H9 (cell line): ENCODE measurements at regions not wholly inside any gene's neighbourhood (a gene's known extent, or its start where the extent isn't known, plus 50 kb on each side); places are given as distances from the start of the nearest gene placed in this dataset.
"Not testable (repeated sequence)": the region's sequence is repeated elsewhere in the genome, so short reads cannot be mapped to it uniquely, and the experiment has no call there.

Source experiments
- DNase-seq: peaks from one replicate; pipeline ENCODE4 v3.0.0-alpha.2; 2017
- H2AFZ ChIP-seq: one replicate; pipeline ENCODE4 v1.6.1; 2013; ENCODE audit warnings: mild to moderate bottlenecking, low read length, control low read depth, moderate library complexity
- H2AK5ac ChIP-seq: 2 replicates; pipeline ENCODE4 v1.6.1; 2013; ENCODE audit warnings: low read length, control low read depth, mixed read lengths; ENCODE audit not compliant: insufficient read length
- H2BK120ac ChIP-seq: one replicate; pipeline ENCODE4 v1.6.1; 2013; ENCODE audit warnings: low read depth, mild to moderate bottlenecking, low read length, control low read depth, inconsistent platforms; ENCODE audit not compliant: poor library complexity, severe bottlenecking
- H2BK12ac ChIP-seq: 2 replicates; pipeline ENCODE4 v1.6.1; 2013; ENCODE audit warnings: low read length, control low read depth, mixed read lengths, low read depth; ENCODE audit not compliant: insufficient read length
- H2BK15ac ChIP-seq: 2 replicates; pipeline ENCODE4 v1.6.1; 2013; ENCODE audit warnings: low read depth, low read length, control low read depth
- H2BK20ac ChIP-seq: one replicate; pipeline ENCODE4 v1.6.1; 2013; ENCODE audit warnings: low read depth, mild to moderate bottlenecking, low read length, control low read depth, inconsistent platforms; ENCODE audit not compliant: poor library complexity, severe bottlenecking
- H2BK5ac ChIP-seq: 2 replicates; pipeline ENCODE4 v1.6.1; 2013; ENCODE audit warnings: low read length, control low read depth, mixed read lengths; ENCODE audit not compliant: insufficient read length
- H3K14ac ChIP-seq: 2 replicates; pipeline ENCODE4 v1.6.1; 2013; ENCODE audit warnings: low read length, control low read depth; ENCODE audit not compliant: insufficient read depth
- H3K18ac ChIP-seq: 2 replicates; pipeline ENCODE4 v1.6.1; 2013; ENCODE audit warnings: low read depth, mild to moderate bottlenecking, mixed read lengths, low read length, control low read depth; ENCODE audit not compliant: insufficient read length
- H3K23ac ChIP-seq: 2 replicates; pipeline ENCODE4 v1.6.1; 2013; ENCODE audit warnings: low read length, control low read depth, mixed read lengths, low read depth; ENCODE audit not compliant: insufficient read length
- H3K23me2 ChIP-seq: 2 replicates; pipeline ENCODE4 v1.6.1; 2013; ENCODE audit warnings: low read depth, mild to moderate bottlenecking, mixed read lengths, low read length, control low read depth; ENCODE audit not compliant: insufficient read length, poor library complexity, severe bottlenecking
- H3K27ac ChIP-seq: 2 replicates; pipeline ENCODE4 v1.5.1; 2013; ENCODE audit warnings: low read length, control low read depth, mixed read lengths, low read depth; ENCODE audit not compliant: insufficient read length
- H3K27me3 ChIP-seq: 2 replicates; pipeline ENCODE4 v1.6.1; 2013; ENCODE audit warnings: low read length, control low read depth, inconsistent platforms; ENCODE audit not compliant: insufficient read depth
- H3K4ac ChIP-seq: 2 replicates; pipeline ENCODE4 v1.6.1; 2013; ENCODE audit warnings: low read depth, mild to moderate bottlenecking, control low read depth, inconsistent platforms, low read length, moderate library complexity
- H3K4me1 ChIP-seq: 2 replicates; pipeline ENCODE4 v1.6.1; 2013; ENCODE audit warnings: low read length, control low read depth, inconsistent platforms; ENCODE audit not compliant: insufficient read depth
- H3K4me2 ChIP-seq: 2 replicates; pipeline ENCODE4 v1.6.1; 2013; ENCODE audit warnings: low read length, control low read depth, mixed read lengths; ENCODE audit not compliant: insufficient read length, insufficient read depth
- H3K56ac ChIP-seq: 2 replicates; pipeline ENCODE4 v1.6.1; 2013; ENCODE audit warnings: low read depth, mild to moderate bottlenecking, mixed read lengths, low read length, control low read depth; ENCODE audit not compliant: insufficient read length
- H3K79me1 ChIP-seq: 2 replicates; pipeline ENCODE4 v1.6.1; 2013; ENCODE audit warnings: low read depth, mild to moderate bottlenecking, moderate library complexity, low read length, control low read depth, inconsistent platforms; ENCODE audit not compliant: insufficient read depth, poor library complexity, severe bottlenecking
- H3K79me2 ChIP-seq: 2 replicates; pipeline ENCODE4 v1.6.1; 2013; ENCODE audit warnings: low read length, control low read depth, inconsistent platforms; ENCODE audit not compliant: insufficient read depth
- H3K9ac ChIP-seq: 2 replicates; pipeline ENCODE4 v1.6.1; 2013; ENCODE audit warnings: low read length, control low read depth, mixed read lengths; ENCODE audit not compliant: insufficient read length; ENCODE audit errors: extremely low read depth
- H3K9me3 ChIP-seq: one replicate; pipeline ENCODE4 v1.6.1; 2013; ENCODE audit warnings: low read depth, low read length, inconsistent platforms; ENCODE audit not compliant: control insufficient read depth
- H3T11ph ChIP-seq: one replicate; pipeline ENCODE4 v1.6.1; 2013; ENCODE audit warnings: mild to moderate bottlenecking, low read length, control low read depth, inconsistent platforms
- H4K20me1 ChIP-seq: one replicate; pipeline ENCODE4 v1.6.1; 2013; ENCODE audit not compliant: control insufficient read depth, insufficient read length, insufficient read depth
- H4K5ac ChIP-seq: 2 replicates; pipeline ENCODE4 v1.6.1; 2013; ENCODE audit warnings: low read depth, mild to moderate bottlenecking, mixed read lengths, low read length, control low read depth; ENCODE audit not compliant: insufficient read length
- H4K8ac ChIP-seq: replicated peaks from 2 replicates; pipeline ENCODE4 v1.6.1; 2013; ENCODE audit warnings: low read length, control low read depth, mixed read lengths, low read depth; ENCODE audit not compliant: insufficient read length
- H4K91ac ChIP-seq: 2 replicates; pipeline ENCODE4 v1.6.1; 2013; ENCODE audit warnings: low read depth, mild to moderate bottlenecking, moderate library complexity, mixed read lengths, low read length, control low read depth; ENCODE audit not compliant: insufficient read length
- H3K27ac Mint-ChIP-seq, 3 experiments: 2 replicates in 2 of 3; 3 replicates in 1 of 3; pipeline ENCODE4 v1.8.0; 2020 to 2021; ENCODE audit warnings: mixed read lengths in 3 of 3, mild to moderate bottlenecking in 1 of 3, moderate library complexity in 1 of 3
- H3K27me3 Mint-ChIP-seq: 2 replicates; pipeline ENCODE4 v1.8.0; 2021; ENCODE audit warnings: low read depth, mild to moderate bottlenecking, moderate library complexity, mixed read lengths
- H3K36me3 Mint-ChIP-seq, 3 experiments: 2 replicates in 2 of 3; 3 replicates in 1 of 3; pipeline ENCODE4 v1.8.0; 2020 to 2021; ENCODE audit warnings: low read depth in 3 of 3, mixed read lengths in 3 of 3; ENCODE audit not compliant: insufficient read depth in 1 of 3
- H3K4me1 Mint-ChIP-seq, 2 experiments: 2 replicates each; pipeline ENCODE4 v1.8.0; 2020; ENCODE audit warnings: mixed read lengths in 2 of 2
- H3K4me3 Mint-ChIP-seq, 2 experiments: 2 replicates in 1 of 2; 3 replicates in 1 of 2; pipeline ENCODE4 v1.8.0; 2020 to 2021; ENCODE audit warnings: mild to moderate bottlenecking in 2 of 2, mixed read lengths in 2 of 2, moderate library complexity in 1 of 2
- H3K9me3 Mint-ChIP-seq, 2 experiments: 2 replicates in 1 of 2; 3 replicates in 1 of 2; pipeline ENCODE4 v1.8.0; 2020; ENCODE audit warnings: mild to moderate bottlenecking in 2 of 2, mixed read lengths in 2 of 2, moderate library complexity in 1 of 2
- CTCF ChIP-seq: fragments of 200-600 bp; sonication (generic); conservative IDR thresholded peaks from 3 replicates; pipeline ENCODE4 v1.8.0; 2021; ENCODE audit warnings: antibody characterized with exemption, mild to moderate bottlenecking
- WGBS: extraction: QIAGEN DNeasy Blood & Tissue Kit; methylation state at CpG from one replicate; pipeline ENCODE4 v1.1.7; 2013; ENCODE audit warnings: missing lambda C conversion rate, low lambda C conversion rate, mixed read lengths; ENCODE audit not compliant: insufficient read length; ENCODE audit errors: extremely low coverage; 5-methylcytosine and 5-hydroxymethylcytosine counted together

DNA sequence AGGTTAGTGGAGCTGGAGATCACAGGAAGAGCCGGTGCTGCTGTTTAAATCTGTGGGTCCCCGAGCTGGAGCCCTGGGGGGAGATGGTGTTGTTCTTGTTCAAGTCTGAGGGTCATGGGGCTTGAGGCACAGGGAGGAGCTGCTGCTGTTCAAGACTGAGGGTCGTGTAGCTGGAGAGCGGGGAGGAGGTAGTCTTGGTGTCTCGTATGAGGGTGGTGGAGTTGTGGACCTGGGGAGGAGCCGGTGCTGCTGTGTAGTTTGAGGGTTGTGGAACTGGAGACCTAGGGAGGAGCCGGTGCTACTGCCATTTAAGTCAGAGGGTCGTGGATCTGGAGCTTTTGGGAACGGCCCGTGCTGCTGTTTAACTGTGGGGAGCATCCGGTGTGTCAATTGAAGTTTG, 112.2 kb upstream of the SULF2 start:
- TF ChIP-seq CTCF: no peak
- Mint-ChIP-seq H3K27ac (no peak overlapping the region), H3K4me3 (no peak overlapping the region), H3K4me1 (no peaks in the 10 kb centered on the region), H3K27me3 (peaks cover 8% of the 10 kb centered on the region), H3K9me3 (peaks cover 3 to 5% of the 10 kb centered on the region in 2 experiments; a peak in 1 of 5 replicates), H3K36me3 (peaks cover 0 to 6% (median 0%) of the 10 kb centered on the region in 3 experiments; a peak in 2 of 7 replicates)
- Histone ChIP-seq H3K56ac (no peak overlapping the region), H3K18ac (no peak overlapping the region), H3K23me2 (no peaks in the 10 kb centered on the region), H2BK15ac (no peak overlapping the region), H3K14ac (no peak overlapping the region), H4K8ac (no peak overlapping the region), H3K27me3 (no peaks in the 10 kb centered on the region), H2BK5ac (no peak overlapping the region), H3K4me1 (no peaks in the 10 kb centered on the region), H2BK20ac (no peak overlapping the region), H4K5ac (no peak overlapping the region), H2AK5ac (no peak overlapping the region), H3K4ac (no peak overlapping the region), H4K91ac (no peak overlapping the region), H3K79me1 (no peaks in the 10 kb centered on the region), H3T11ph (no peak overlapping the region), H3K9ac (no peak overlapping the region), H3K23ac (no peak overlapping the region), H3K27ac (no peak overlapping the region), H4K20me1 (no peaks in the 10 kb centered on the region), H3K4me2 (no peak overlapping the region), H2BK120ac (no peak overlapping the region), H2BK12ac (no peak overlapping the region), H3K9me3 (no peaks in the 10 kb centered on the region), H3K79me2 (no peaks in the 10 kb centered on the region), H2AFZ (no peak overlapping the region)
- no peak for DNase-seq
- no CpG with 5 or more reads among the region's 11 CpGs for WGBS

DNA sequence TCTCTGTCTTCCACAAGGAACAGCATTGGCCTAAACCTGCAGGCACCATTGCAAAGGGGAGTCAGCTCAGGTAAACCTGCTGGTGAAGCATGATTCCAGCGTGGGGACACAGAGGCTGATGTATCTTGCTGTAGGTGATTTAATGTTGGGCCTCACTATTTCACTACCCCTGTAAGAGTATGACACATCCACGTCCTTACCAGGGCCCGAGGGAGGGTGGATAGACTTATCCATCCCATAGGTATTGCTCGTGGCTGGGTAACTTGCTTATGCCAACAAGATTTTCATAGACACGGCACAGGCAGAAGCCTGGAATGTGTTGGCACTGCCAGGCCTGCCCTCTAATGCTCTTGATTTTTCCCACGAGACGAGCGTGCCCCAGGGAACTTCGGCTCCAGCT, 107.4 kb upstream of the SULF2 start:
- not testable (repeated sequence) for H4K20me1 ChIP-seq, H3T11ph ChIP-seq, H4K91ac ChIP-seq, H3K56ac ChIP-seq, H2BK120ac ChIP-seq, H3K4me1 Mint-ChIP-seq, H3K4ac ChIP-seq, H3K36me3 Mint-ChIP-seq, H3K27me3 Mint-ChIP-seq, H3K14ac ChIP-seq, H3K79me1 ChIP-seq, H3K4me1 ChIP-seq, H4K5ac ChIP-seq, H3K79me2 ChIP-seq, H2AFZ ChIP-seq, H3K4me2 ChIP-seq, H2BK12ac ChIP-seq, H3K27me3 ChIP-seq, H2AK5ac ChIP-seq, H3K9ac ChIP-seq, H3K27ac Mint-ChIP-seq, H3K9me3 Mint-ChIP-seq, H2BK15ac ChIP-seq, H4K8ac ChIP-seq, H3K18ac ChIP-seq, H2BK20ac ChIP-seq, H2BK5ac ChIP-seq, H3K23me2 ChIP-seq, DNase-seq, H3K27ac ChIP-seq, H3K9me3 ChIP-seq, H3K23ac ChIP-seq, H3K4me3 Mint-ChIP-seq
- WGBS: no CpG with 5 or more reads among the region's 9 CpGs
